GM23338 (cell line): ENCODE measurements at regions not wholly inside any gene's neighbourhood (a gene's known extent, or its start where the extent isn't known, plus 50 kb on each side); places are given as distances from the start of the nearest gene placed in this dataset.
A peak's percentile ranks its signal among the peaks of the same experiment; 100 is the strongest.

ENCODE experiments used
- ATAC-seq: fragments of 200-7000 bp; cut with Tn5 transposase; 3 replicates; pipeline ENCODE4 v1.9.1; 2020
- DNase-seq: peaks from one replicate; pipeline ENCODE4 v3.0.0-alpha.2; 2015; ENCODE audit warnings: low spot score
- H2AFZ ChIP-seq: fragments of 200-600 bp; sonication (generic); 2 replicates; pipeline ENCODE4 v1.8.0; 2016; ENCODE audit warnings: antibody characterized with exemption, mild to moderate bottlenecking, moderate library complexity
- H3F3A ChIP-seq: fragments of 200-600 bp; sonication (generic); replicated peaks from 2 replicates; pipeline ENCODE4 v1.8.0; 2017; ENCODE audit warnings: antibody characterized with exemption, mixed run types, low read depth
- H3K27ac ChIP-seq: fragments of 200-600 bp; sonication (generic); 2 replicates; pipeline ENCODE4 v1.6.1; 2016; ENCODE audit warnings: low read depth
- H3K27me3 ChIP-seq: fragments of 200-600 bp; sonication (generic); 2 replicates; pipeline ENCODE4 v1.8.0; 2016; ENCODE audit warnings: mild to moderate bottlenecking, mixed run types, moderate library complexity; ENCODE audit not compliant: insufficient read depth
- H3K36me3 ChIP-seq: fragments of 200-600 bp; sonication (generic); 2 replicates; pipeline ENCODE4 v1.8.0; 2016; ENCODE audit warnings: mild to moderate bottlenecking; ENCODE audit not compliant: insufficient read depth
- H3K4me1 ChIP-seq: fragments of 200-600 bp; sonication (generic); 2 replicates; pipeline ENCODE4 v1.8.0; 2016; ENCODE audit warnings: mild to moderate bottlenecking, moderate library complexity; ENCODE audit not compliant: insufficient read depth
- H3K4me2 ChIP-seq: fragments of 200-600 bp; sonication (generic); 2 replicates; pipeline ENCODE4 v1.7.1; 2017; ENCODE audit warnings: mixed run types
- H3K4me3 ChIP-seq: fragments of 200-600 bp; sonication (generic); 2 replicates; pipeline ENCODE4 v1.6.1; 2016; ENCODE audit warnings: mixed run types
- H3K79me2 ChIP-seq: fragments of 200-600 bp; sonication (generic); replicated peaks from 2 replicates; pipeline ENCODE4 v1.8.0; 2017; ENCODE audit warnings: mild to moderate bottlenecking; ENCODE audit not compliant: insufficient read depth
- H3K9me2 ChIP-seq: fragments of 200-600 bp; sonication (generic); 2 replicates; pipeline ENCODE4 v1.8.0; 2017; ENCODE audit not compliant: insufficient read depth
- H4K20me1 ChIP-seq: fragments of 200-600 bp; sonication (generic); replicated peaks from 2 replicates; pipeline ENCODE4 v1.8.0; 2017; ENCODE audit warnings: mild to moderate bottlenecking; ENCODE audit not compliant: insufficient read depth
- H3K27ac Mint-ChIP-seq: 2 replicates; pipeline ENCODE4 v1.8.0; 2020; ENCODE audit warnings: inconsistent platforms, mild to moderate bottlenecking, moderate library complexity, mixed read lengths
- H3K27me3 Mint-ChIP-seq: 3 replicates; pipeline ENCODE4 v1.8.0; 2022; ENCODE audit warnings: low read depth, mild to moderate bottlenecking, moderate library complexity, mixed read lengths, inconsistent platforms; ENCODE audit not compliant: insufficient read depth, poor library complexity
- H3K36me3 Mint-ChIP-seq: 3 replicates; pipeline ENCODE4 v1.8.0; 2021; ENCODE audit warnings: low read depth, mild to moderate bottlenecking, inconsistent platforms, moderate library complexity, mixed read lengths
- H3K4me1 Mint-ChIP-seq: 3 replicates; pipeline ENCODE4 v1.8.0; 2020; ENCODE audit warnings: mild to moderate bottlenecking, inconsistent platforms, mixed read lengths
- H3K4me3 Mint-ChIP-seq: 3 replicates; pipeline ENCODE4 v1.8.0; 2021; ENCODE audit warnings: moderate library complexity, mild to moderate bottlenecking, inconsistent platforms, mixed read lengths
- H3K9me3 Mint-ChIP-seq: 3 replicates; pipeline ENCODE4 v1.8.0; 2020; ENCODE audit warnings: moderate library complexity, mild to moderate bottlenecking, inconsistent platforms, mixed read lengths
- CREB1 ChIP-seq: fragments of 250-450 bp; sonication (Bioruptor Pico); IDR thresholded peaks from 2 replicates; pipeline ENCODE4 v1.5.0; 2020; ENCODE audit warnings: low read depth, mild to moderate bottlenecking, moderate library complexity
- ETS1 ChIP-seq: IDR thresholded peaks from 2 replicates; pipeline ENCODE4 v1.6.1; 2016; ENCODE audit warnings: antibody characterized with exemption
- JUNB ChIP-seq: IDR thresholded peaks from one replicate; pipeline ENCODE4 v1.6.1; 2016; ENCODE audit warnings: antibody characterized with exemption; ENCODE audit not compliant: unreplicated experiment
- NANOG ChIP-seq: IDR thresholded peaks from 2 replicates; pipeline ENCODE4 v1.6.1; 2016; ENCODE audit warnings: antibody characterized with exemption, borderline replicate concordance
- POLR2AphosphoS5 ChIP-seq: IDR thresholded peaks from 2 replicates; pipeline ENCODE4 v1.6.1; 2016; ENCODE audit warnings: antibody characterized with exemption, low read depth
- STAT1 ChIP-seq: IDR thresholded peaks from one replicate; pipeline ENCODE4 v1.6.1; 2016; ENCODE audit warnings: antibody characterized with exemption; ENCODE audit not compliant: unreplicated experiment
- ZNF114 ChIP-seq: fragments of 250-450 bp; sonication (Bioruptor Pico); IDR thresholded peaks from 2 replicates; pipeline ENCODE4 v1.5.0; 2020; ENCODE audit warnings: mild to moderate bottlenecking, moderate library complexity
- ZNF462 ChIP-seq: fragments of 250-450 bp; sonication (Bioruptor Pico); IDR thresholded peaks from 2 replicates; pipeline ENCODE4 v1.5.0; 2020; ENCODE audit warnings: mild to moderate bottlenecking, moderate library complexity

- no peaks in the 10 kb centered on the region for H3K36me3 Mint-ChIP-seq
- H3K4me3 Mint-ChIP-seq, result no peak overlapping the region
- Histone ChIP-seq H3K4me2 (no peak overlapping the region), H2AFZ (0 out of 2 replicates have a peak overlapping the region, but pooled peaks have one; percentile 11), H3K27ac (no peak overlapping the region), H3K27me3 (no peaks in the 10 kb centered on the region), H4K20me1 (no peaks in the 10 kb centered on the region), H3F3A (no peaks in the 10 kb centered on the region), H3K79me2 (no peaks in the 10 kb centered on the region), H3K4me3 (no peak overlapping the region), H3K36me3 (no peaks in the 10 kb centered on the region), H3K4me1 (peaks cover 14% of the 10 kb centered on the region), H3K9me2 (no peaks in the 10 kb centered on the region)
- TF ChIP-seq ZNF114 (CRISPR knock-in tag) (no peak), ZNF462 (CRISPR knock-in tag) (no peak), POLR2AphosphoS5 (no peak), NANOG (no peak), CREB1 (CRISPR knock-in tag) (no peak), STAT1 (no peak)
- no peak for ATAC-seq
- H3K4me1 Mint-ChIP-seq, result peaks cover 15% of the 10 kb centered on the region
- DNase-seq, result no peak
- no peaks in the 10 kb centered on the region for H3K27me3 Mint-ChIP-seq
- no peaks in the 10 kb centered on the region for H3K9me3 Mint-ChIP-seq
- no peak overlapping the region for H3K27ac Mint-ChIP-seq
Measured at GRCh38 chr11:29495676-29496075, 521.2 kb downstream of the KCNA4 start.

- no peak overlapping the region for H3K4me3 Mint-ChIP-seq
- Histone ChIP-seq H3K4me2 (no peak overlapping the region), H3K4me3 (no peak overlapping the region), H3K27me3 (no peaks in the 10 kb centered on the region), H3K79me2 (no peaks in the 10 kb centered on the region), H3K4me1 (no peaks in the 10 kb centered on the region), H3K9me2 (no peaks in the 10 kb centered on the region), H3K27ac (no peak overlapping the region), H3K36me3 (no peaks in the 10 kb centered on the region), H3F3A (no peaks in the 10 kb centered on the region), H4K20me1 (no peaks in the 10 kb centered on the region), H2AFZ (no peak overlapping the region)
- no peak for ATAC-seq
- no peaks in the 10 kb centered on the region for H3K27me3 Mint-ChIP-seq
- no peaks in the 10 kb centered on the region for H3K4me1 Mint-ChIP-seq
- no peak overlapping the region for H3K27ac Mint-ChIP-seq
- no peaks in the 10 kb centered on the region for H3K9me3 Mint-ChIP-seq
- DNase-seq, result no peak
- TF ChIP-seq JUNB (no peak), ETS1 (no peak), ZNF114 (CRISPR knock-in tag) (no peak), STAT1 (no peak)
- no peaks in the 10 kb centered on the region for H3K36me3 Mint-ChIP-seq
Measured at GRCh38 chr11:29490938-29491337, 525.9 kb downstream of the KCNA4 start.
